ENCODE measurements at regions not wholly inside any gene's neighbourhood (a gene's known extent, or its start where the extent isn't known, plus 50 kb on each side); places are given as distances from the start of the nearest gene placed in this dataset.

GRCh38 chr6:9514146-9514545, 900.7 kb downstream of the TFAP2A start:
- no peaks in the 10 kb centered on the region for H4K20me1 ChIP-seq (ENCODE audit: insufficient read depth, low read length)
- Mint-ChIP-seq H3K9me3 (peaks cover 0 to 3% (median 0%) of the 10 kb centered on the region in 7 donors), H3K4me3 (no peak overlapping the region), H3K27ac (no peak overlapping the region), H3K4me1 (no peaks in the 10 kb centered on the region), H3K27me3 (ENCODE audit: low read depth in 3 of 3) (peaks cover 0 to 2% (median 0%) of the 10 kb centered on the region in 3 donors), H3K36me3 (no peaks in the 10 kb centered on the region)
- no peaks in the 10 kb centered on the region for H3K27me3 ChIP-seq (ENCODE audit: control insufficient read depth in 2 of 2, insufficient read depth in 2 of 2, low read length in 2 of 2)
- H3K79me2 ChIP-seq (ENCODE audit: insufficient read depth, low read length) = no peaks in the 10 kb centered on the region
- no peak overlapping the region for H2AFZ ChIP-seq (ENCODE audit: insufficient read depth, low read depth, low read length, poor library complexity, severe bottlenecking)
- no peak for DNase-seq
- TF ChIP-seq CTCF (IDR thresholded peaks at IDR 0.05) = no peak
- H3K27ac ChIP-seq (ENCODE audit: low read depth in 1 of 2, low read length in 2 of 2) = no peak overlapping the region
- H3K36me3 ChIP-seq (replicated peaks in 1 of 2; ENCODE audit: control insufficient read depth in 1 of 2, insufficient read depth in 2 of 2, low read length in 2 of 2) = no peaks in the 10 kb centered on the region
- no peak overlapping the region for H3K9ac ChIP-seq (ENCODE audit: insufficient read depth, low read length, poor library complexity, severe bottlenecking)
- H3K4me3 ChIP-seq (replicated peaks in 1 of 3; ENCODE audit: low read depth in 2 of 3, low read length in 3 of 3) = no peak overlapping the region
- no peaks in the 10 kb centered on the region for H3K9me3 ChIP-seq (replicated peaks in 1 of 2; ENCODE audit: control insufficient read depth in 1 of 2, insufficient read depth in 1 of 2, low read length in 2 of 2)
- 80% methylated on average over 1 of the region's 1 CpG for WGBS (ENCODE audit: insufficient coverage)
- intact Hi-C loops (cut with micrococcal nuclease) = no loop called here
- H3K4me2 ChIP-seq (replicated peaks; ENCODE audit: extremely low read depth, low read length, poor library complexity, severe bottlenecking) = no peak overlapping the region
- no peaks in the 10 kb centered on the region for H3K4me1 ChIP-seq (ENCODE audit: control insufficient read depth in 1 of 2, insufficient read depth in 2 of 2, low read length in 2 of 2)

GRCh38 chr6:9511157-9511556, 903.7 kb downstream of the TFAP2A start:
- H3K27me3 ChIP-seq (ENCODE audit: control insufficient read depth in 2 of 2, insufficient read depth in 2 of 2, low read length in 2 of 2) = no peaks in the 10 kb centered on the region
- Mint-ChIP-seq H3K4me1 (no peaks in the 10 kb centered on the region), H3K27ac (no peak overlapping the region), H3K36me3 (no peaks in the 10 kb centered on the region), H3K27me3 (ENCODE audit: low read depth in 3 of 3) (peaks cover 0 to 2% (median 0%) of the 10 kb centered on the region in 3 donors), H3K4me3 (no peak overlapping the region), H3K9me3 (peaks cover 0 to 3% (median 0%) of the 10 kb centered on the region in 7 donors)
- no peak overlapping the region for H2AFZ ChIP-seq (ENCODE audit: insufficient read depth, low read depth, low read length, poor library complexity, severe bottlenecking)
- H3K4me1 ChIP-seq (ENCODE audit: control insufficient read depth in 1 of 2, insufficient read depth in 2 of 2, low read length in 2 of 2) = no peaks in the 10 kb centered on the region
- H3K79me2 ChIP-seq (ENCODE audit: insufficient read depth, low read length) = no peaks in the 10 kb centered on the region
- no peak for DNase-seq
- no peaks in the 10 kb centered on the region for H3K36me3 ChIP-seq (replicated peaks in 1 of 2; ENCODE audit: control insufficient read depth in 1 of 2, insufficient read depth in 2 of 2, low read length in 2 of 2)
- no peak for TF ChIP-seq CTCF (IDR thresholded peaks at IDR 0.05)
- no peak overlapping the region for H3K9ac ChIP-seq (ENCODE audit: insufficient read depth, low read length, poor library complexity, severe bottlenecking)
- H3K27ac ChIP-seq (ENCODE audit: low read depth in 1 of 2, low read length in 2 of 2) = no peak overlapping the region
- no peaks in the 10 kb centered on the region for H3K9me3 ChIP-seq (replicated peaks in 1 of 2; ENCODE audit: control insufficient read depth in 1 of 2, insufficient read depth in 1 of 2, low read length in 2 of 2)
- H3K4me3 ChIP-seq (replicated peaks in 1 of 3; ENCODE audit: low read depth in 2 of 3, low read length in 3 of 3) = no peak overlapping the region
- intact Hi-C loops (cut with micrococcal nuclease) = no loop called here
- H4K20me1 ChIP-seq (ENCODE audit: insufficient read depth, low read length) = no peaks in the 10 kb centered on the region
- no peak overlapping the region for H3K4me2 ChIP-seq (replicated peaks; ENCODE audit: extremely low read depth, low read length, poor library complexity, severe bottlenecking)
- no CpG with 5 or more reads among the region's 1 CpG for WGBS (ENCODE audit: insufficient coverage)
